Mucosa of rectum (tissue), 2 donors: ENCODE measurements at regions not wholly inside any gene's neighbourhood (a gene's known extent, or its start where the extent isn't known, plus 50 kb on each side); places are given as distances from the start of the nearest gene placed in this dataset.
"Not testable (repeated sequence)": the region's sequence is repeated elsewhere in the genome, so short reads cannot be mapped to it uniquely, and the experiment has no call there.

Experiments used
- H3K27ac ChIP-seq, 2 donors: one replicate each; pipeline ENCODE4 v1.7.0; 2013; ENCODE audit warnings: inconsistent platforms in 2 of 2, low read depth in 2 of 2, low read length in 2 of 2
- H3K27me3 ChIP-seq, 2 donors: one replicate each; pipeline ENCODE4 v1.7.0; 2013; ENCODE audit warnings: low read length in 2 of 2; ENCODE audit not compliant: control insufficient read depth in 2 of 2, insufficient read depth in 2 of 2
- H3K36me3 ChIP-seq, 2 donors: one replicate each; pipeline ENCODE4 v1.7.0; 2013; ENCODE audit warnings: low read length in 2 of 2; ENCODE audit not compliant: control insufficient read depth in 2 of 2, insufficient read depth in 2 of 2
- H3K4me1 ChIP-seq, 2 donors: one replicate each; pipeline ENCODE4 v1.7.0; 2013; ENCODE audit warnings: low read length in 2 of 2, mild to moderate bottlenecking in 1 of 2; ENCODE audit not compliant: control insufficient read depth in 2 of 2, insufficient read depth in 2 of 2
- H3K4me3 ChIP-seq, 2 donors: one replicate each; pipeline ENCODE4 v1.7.0; 2013; ENCODE audit warnings: low read length in 2 of 2
- H3K9ac ChIP-seq, 2 donors: one replicate each; pipeline ENCODE4 v1.7.0; 2013; ENCODE audit warnings: low read length in 2 of 2, low read depth in 1 of 2, mild to moderate bottlenecking in 1 of 2
- H3K9me3 ChIP-seq, 2 donors: one replicate each; pipeline ENCODE4 v1.7.0; 2013; ENCODE audit warnings: low read length in 2 of 2; ENCODE audit not compliant: control insufficient read depth in 2 of 2
- donor health status: healthy.
- donor health status: Normal muscosa, but diverticular disease.

GRCh38 chr1:166594646-166595045, 244.6 kb upstream of the POGK start:
- H3K27me3 ChIP-seq: no peaks in the 10 kb centered on the region
- no peak overlapping the region for H3K9ac ChIP-seq
- H3K4me1 ChIP-seq: no peaks in the 10 kb centered on the region
- H3K4me3 ChIP-seq: no peak overlapping the region
- no peaks in the 10 kb centered on the region for H3K36me3 ChIP-seq
- H3K27ac ChIP-seq: no peak overlapping the region
- H3K9me3 ChIP-seq: no peaks in the 10 kb centered on the region

- no peak overlapping the region for H3K27ac ChIP-seq
- H3K9ac ChIP-seq: no peak overlapping the region
- H3K4me1 ChIP-seq: no peaks in the 10 kb centered on the region
- H3K9me3 ChIP-seq: no peaks in the 10 kb centered on the region
- H3K36me3 ChIP-seq: no peaks in the 10 kb centered on the region
- H3K4me3 ChIP-seq: no peak overlapping the region
- H3K27me3 ChIP-seq: no peaks in the 10 kb centered on the region
These were observed 241.8 kb upstream of the POGK start for GRCh38 chr1:166597516-166597915.

GRCh38 chr1:166600574-166600973, 238.7 kb upstream of the POGK start:
- Histone ChIP-seq H3K4me3 (no peak overlapping the region), H3K36me3 (no peaks in the 10 kb centered on the region), H3K9me3 (no peaks in the 10 kb centered on the region), H3K9ac (no peak overlapping the region), H3K27ac (no peak overlapping the region), H3K27me3 (no peaks in the 10 kb centered on the region), H3K4me1 (no peaks in the 10 kb centered on the region)

- Histone ChIP-seq H3K4me1 (no peaks in the 10 kb centered on the region), H3K36me3 (no peaks in the 10 kb centered on the region), H3K27ac (no peak overlapping the region), H3K4me3 (no peak overlapping the region), H3K27me3 (no peaks in the 10 kb centered on the region), H3K9ac (no peak overlapping the region), H3K9me3 (no peaks in the 10 kb centered on the region)
These were observed 237.5 kb upstream of the POGK start for GRCh38 chr1:166601650-166602278.

GRCh38 chr1:166602801-166603200, 236.5 kb upstream of the POGK start:
- not testable (repeated sequence) for H3K9ac ChIP-seq, H3K4me1 ChIP-seq, H3K4me3 ChIP-seq, H3K27me3 ChIP-seq, H3K36me3 ChIP-seq, H3K27ac ChIP-seq, H3K9me3 ChIP-seq

- H3K27me3 ChIP-seq: no peaks in the 10 kb centered on the region
- H3K4me3 ChIP-seq: no peak overlapping the region
- H3K27ac ChIP-seq: no peak overlapping the region
- H3K4me1 ChIP-seq: no peaks in the 10 kb centered on the region
- H3K9me3 ChIP-seq: no peaks in the 10 kb centered on the region
- H3K36me3 ChIP-seq: no peaks in the 10 kb centered on the region
- no peak overlapping the region for H3K9ac ChIP-seq
These were observed 236.0 kb upstream of the POGK start for GRCh38 chr1:166603296-166603695.

GRCh38 chr1:166605137-166605536, 234.1 kb upstream of the POGK start:
- Histone ChIP-seq H3K4me1 (no peaks in the 10 kb centered on the region), H3K9ac (no peak overlapping the region), H3K4me3 (no peak overlapping the region), H3K9me3 (no peaks in the 10 kb centered on the region), H3K36me3 (no peaks in the 10 kb centered on the region), H3K27ac (no peak overlapping the region), H3K27me3 (no peaks in the 10 kb centered on the region)

GRCh38 chr1:166612886-166613285, 226.4 kb upstream of the POGK start:
- H3K27me3 ChIP-seq: no peaks in the 10 kb centered on the region
- H3K36me3 ChIP-seq: no peaks in the 10 kb centered on the region
- no peaks in the 10 kb centered on the region for H3K4me1 ChIP-seq
- no peaks in the 10 kb centered on the region for H3K9me3 ChIP-seq
- no peak overlapping the region for H3K27ac ChIP-seq
- H3K9ac ChIP-seq: no peak overlapping the region
- H3K4me3 ChIP-seq: no peak overlapping the region

- Histone ChIP-seq H3K4me3 (no peak overlapping the region), H3K36me3 (no peaks in the 10 kb centered on the region), H3K27ac (no peak overlapping the region), H3K27me3 (no peaks in the 10 kb centered on the region), H3K9ac (no peak overlapping the region), H3K9me3 (no peaks in the 10 kb centered on the region), H3K4me1 (no peaks in the 10 kb centered on the region)
These were observed 223.1 kb upstream of the POGK start for GRCh38 chr1:166616206-166616605.

- Histone ChIP-seq H3K4me1 (no peaks in the 10 kb centered on the region), H3K4me3 (no peak overlapping the region), H3K9me3 (no peaks in the 10 kb centered on the region), H3K9ac (no peak overlapping the region), H3K27ac (no peak overlapping the region), H3K27me3 (no peaks in the 10 kb centered on the region), H3K36me3 (no peaks in the 10 kb centered on the region)
These were observed 212.6 kb upstream of the POGK start for GRCh38 chr1:166626711-166627110.

GRCh38 chr1:166627558-166627957, 211.7 kb upstream of the POGK start:
- no peaks in the 10 kb centered on the region for H3K27me3 ChIP-seq
- H3K36me3 ChIP-seq: no peaks in the 10 kb centered on the region
- no peaks in the 10 kb centered on the region for H3K4me1 ChIP-seq
- H3K4me3 ChIP-seq: no peak overlapping the region
- H3K9me3 ChIP-seq: no peaks in the 10 kb centered on the region
- no peak overlapping the region for H3K9ac ChIP-seq
- H3K27ac ChIP-seq: no peak overlapping the region
